ENCODE measurements at regions not wholly inside any gene's neighbourhood (a gene's known extent, or its start where the extent isn't known, plus 50 kb on each side); places are given as distances from the start of the nearest gene placed in this dataset.
"Not testable (repeated sequence)": the region's sequence is repeated elsewhere in the genome, so short reads cannot be mapped to it uniquely, and the experiment has no call there.

- not testable (repeated sequence) for DNase-seq; H3K4me3 ChIP-seq; H3K4me1 ChIP-seq (ENCODE audit: control insufficient read depth in 5 of 5, insufficient read depth in 5 of 5, low read length in 5 of 5); H3K27me3 ChIP-seq (ENCODE audit: control insufficient read depth in 3 of 3, insufficient read depth in 3 of 3, low read length in 2 of 3); H3K27ac ChIP-seq (ENCODE audit: low read depth in 1 of 2, low read length in 1 of 2); H3K9ac ChIP-seq (ENCODE audit: insufficient read depth in 1 of 2, low read length in 2 of 2); H3K9me3 ChIP-seq (ENCODE audit: control insufficient read depth in 4 of 4, insufficient read depth in 3 of 4, low read length in 3 of 4); ATAC-seq (ENCODE audit: insufficient read depth, low FRiP score); H3K36me3 ChIP-seq (ENCODE audit: control insufficient read depth in 4 of 4, insufficient read depth in 4 of 4, low read length in 4 of 4)
- 82 to 83% methylated on average over 26 to 27 of the region's 28 CpGs for WGBS, 2 donors
These were observed 89.4 kb downstream of the DDX11 start for GRCh38 chr12:31162896-31163560.

GRCh38 chr12:31174293-31174692, 100.6 kb downstream of the DDX11 start:
- H3K4me1 ChIP-seq (ENCODE audit: control insufficient read depth in 5 of 5, insufficient read depth in 5 of 5, low read length in 5 of 5); H3K9me3 ChIP-seq (ENCODE audit: control insufficient read depth in 4 of 4, insufficient read depth in 3 of 4, low read length in 3 of 4); H3K9ac ChIP-seq (ENCODE audit: insufficient read depth in 1 of 2, low read length in 2 of 2); DNase-seq; H3K36me3 ChIP-seq (ENCODE audit: control insufficient read depth in 4 of 4, insufficient read depth in 4 of 4, low read length in 4 of 4); H3K4me3 ChIP-seq; H3K27ac ChIP-seq (ENCODE audit: low read depth in 1 of 2, low read length in 1 of 2); ATAC-seq (ENCODE audit: insufficient read depth, low FRiP score); H3K27me3 ChIP-seq (ENCODE audit: control insufficient read depth in 3 of 3, insufficient read depth in 3 of 3, low read length in 2 of 3): not testable (repeated sequence)
- 73 to 90% methylated on average over 1 of the region's 1 CpG for WGBS, 2 donors

- H3K36me3 ChIP-seq (ENCODE audit: control insufficient read depth in 4 of 4, insufficient read depth in 4 of 4, low read length in 4 of 4); ATAC-seq (ENCODE audit: insufficient read depth, low FRiP score); H3K4me3 ChIP-seq; H3K4me1 ChIP-seq (ENCODE audit: control insufficient read depth in 5 of 5, insufficient read depth in 5 of 5, low read length in 5 of 5); DNase-seq; H3K27ac ChIP-seq (ENCODE audit: low read depth in 1 of 2, low read length in 1 of 2); H3K9me3 ChIP-seq (ENCODE audit: control insufficient read depth in 4 of 4, insufficient read depth in 3 of 4, low read length in 3 of 4); H3K9ac ChIP-seq (ENCODE audit: insufficient read depth in 1 of 2, low read length in 2 of 2); H3K27me3 ChIP-seq (ENCODE audit: control insufficient read depth in 3 of 3, insufficient read depth in 3 of 3, low read length in 2 of 3): not testable (repeated sequence)
- 67 to 81% methylated on average over 3 of the region's 4 CpGs for WGBS, 2 donors
These were observed 103.9 kb downstream of the DDX11 start for GRCh38 chr12:31177514-31177913.

- not testable (repeated sequence) for H3K27me3 ChIP-seq (ENCODE audit: control insufficient read depth in 3 of 3, insufficient read depth in 3 of 3, low read length in 2 of 3); ATAC-seq (ENCODE audit: insufficient read depth, low FRiP score); H3K4me3 ChIP-seq; H3K36me3 ChIP-seq (ENCODE audit: control insufficient read depth in 4 of 4, insufficient read depth in 4 of 4, low read length in 4 of 4); H3K9me3 ChIP-seq (ENCODE audit: control insufficient read depth in 4 of 4, insufficient read depth in 3 of 4, low read length in 3 of 4); DNase-seq; H3K27ac ChIP-seq (ENCODE audit: low read depth in 1 of 2, low read length in 1 of 2); H3K4me1 ChIP-seq (ENCODE audit: control insufficient read depth in 5 of 5, insufficient read depth in 5 of 5, low read length in 5 of 5); H3K9ac ChIP-seq (ENCODE audit: insufficient read depth in 1 of 2, low read length in 2 of 2)
- WGBS, 2 donors: 52 to 59% methylated on average over 4 of the region's 4 CpGs
These were observed 105.2 kb downstream of the DDX11 start for GRCh38 chr12:31178875-31179274.

GRCh38 chr12:31179627-31180237, 106.1 kb downstream of the DDX11 start:
- H3K36me3 ChIP-seq (ENCODE audit: control insufficient read depth in 4 of 4, insufficient read depth in 4 of 4, low read length in 4 of 4); H3K9ac ChIP-seq (ENCODE audit: insufficient read depth in 1 of 2, low read length in 2 of 2); H3K4me1 ChIP-seq (ENCODE audit: control insufficient read depth in 5 of 5, insufficient read depth in 5 of 5, low read length in 5 of 5); H3K9me3 ChIP-seq (ENCODE audit: control insufficient read depth in 4 of 4, insufficient read depth in 3 of 4, low read length in 3 of 4); ATAC-seq (ENCODE audit: insufficient read depth, low FRiP score); H3K27me3 ChIP-seq (ENCODE audit: control insufficient read depth in 3 of 3, insufficient read depth in 3 of 3, low read length in 2 of 3); H3K27ac ChIP-seq (ENCODE audit: low read depth in 1 of 2, low read length in 1 of 2); DNase-seq; H3K4me3 ChIP-seq: not testable (repeated sequence)
- 87 to 90% methylated on average over 2 of the region's 2 CpGs for WGBS, 2 donors

- not testable (repeated sequence) for DNase-seq; H3K4me3 ChIP-seq; H3K27ac ChIP-seq (ENCODE audit: low read depth in 1 of 2, low read length in 1 of 2); H3K36me3 ChIP-seq (ENCODE audit: control insufficient read depth in 4 of 4, insufficient read depth in 4 of 4, low read length in 4 of 4); H3K27me3 ChIP-seq (ENCODE audit: control insufficient read depth in 3 of 3, insufficient read depth in 3 of 3, low read length in 2 of 3); ATAC-seq (ENCODE audit: insufficient read depth, low FRiP score); H3K4me1 ChIP-seq (ENCODE audit: control insufficient read depth in 5 of 5, insufficient read depth in 5 of 5, low read length in 5 of 5); H3K9me3 ChIP-seq (ENCODE audit: control insufficient read depth in 4 of 4, insufficient read depth in 3 of 4, low read length in 3 of 4); H3K9ac ChIP-seq (ENCODE audit: insufficient read depth in 1 of 2, low read length in 2 of 2)
These were observed 108.9 kb downstream of the DDX11 start for GRCh38 chr12:31182571-31182970.

- H3K9ac ChIP-seq (ENCODE audit: insufficient read depth in 1 of 2, low read length in 2 of 2); H3K4me3 ChIP-seq; H3K27me3 ChIP-seq (ENCODE audit: control insufficient read depth in 3 of 3, insufficient read depth in 3 of 3, low read length in 2 of 3); H3K9me3 ChIP-seq (ENCODE audit: control insufficient read depth in 4 of 4, insufficient read depth in 3 of 4, low read length in 3 of 4); H3K36me3 ChIP-seq (ENCODE audit: control insufficient read depth in 4 of 4, insufficient read depth in 4 of 4, low read length in 4 of 4); ATAC-seq (ENCODE audit: insufficient read depth, low FRiP score); DNase-seq; H3K4me1 ChIP-seq (ENCODE audit: control insufficient read depth in 5 of 5, insufficient read depth in 5 of 5, low read length in 5 of 5); H3K27ac ChIP-seq (ENCODE audit: low read depth in 1 of 2, low read length in 1 of 2): not testable (repeated sequence)
- 58 to 61% methylated on average over 1 of the region's 1 CpG for WGBS, 2 donors
These were observed 109.4 kb downstream of the DDX11 start for GRCh38 chr12:31183107-31183506.

- not testable (repeated sequence) for DNase-seq; ATAC-seq (ENCODE audit: insufficient read depth, low FRiP score); H3K9me3 ChIP-seq (ENCODE audit: control insufficient read depth in 4 of 4, insufficient read depth in 3 of 4, low read length in 3 of 4); H3K9ac ChIP-seq (ENCODE audit: insufficient read depth in 1 of 2, low read length in 2 of 2); H3K36me3 ChIP-seq (ENCODE audit: control insufficient read depth in 4 of 4, insufficient read depth in 4 of 4, low read length in 4 of 4); H3K27ac ChIP-seq (ENCODE audit: low read depth in 1 of 2, low read length in 1 of 2); H3K27me3 ChIP-seq (ENCODE audit: control insufficient read depth in 3 of 3, insufficient read depth in 3 of 3, low read length in 2 of 3); H3K4me1 ChIP-seq (ENCODE audit: control insufficient read depth in 5 of 5, insufficient read depth in 5 of 5, low read length in 5 of 5); H3K4me3 ChIP-seq
- 93 to 100% methylated on average over 1 of the region's 1 CpG for WGBS, 2 donors
These were observed 110.2 kb downstream of the DDX11 start for GRCh38 chr12:31183899-31184298.

Data from lung (tissue), 9 donors.